GM21381 (cell line): ENCODE measurements at regions not wholly inside any gene's neighbourhood (a gene's known extent, or its start where the extent isn't known, plus 50 kb on each side); places are given as distances from the start of the nearest gene placed in this dataset.
"Not testable (repeated sequence)": the region's sequence is repeated elsewhere in the genome, so short reads cannot be mapped to it uniquely, and the experiment has no call there.

Experiments used
- ATAC-seq: cut with Tn5 transposase; IDR thresholded peaks from one replicate; pipeline ENCODE4 v1.9.1; 2021; ENCODE audit warnings: mild to moderate bottlenecking, moderate library complexity; ENCODE audit not compliant: unreplicated experiment

DNA sequence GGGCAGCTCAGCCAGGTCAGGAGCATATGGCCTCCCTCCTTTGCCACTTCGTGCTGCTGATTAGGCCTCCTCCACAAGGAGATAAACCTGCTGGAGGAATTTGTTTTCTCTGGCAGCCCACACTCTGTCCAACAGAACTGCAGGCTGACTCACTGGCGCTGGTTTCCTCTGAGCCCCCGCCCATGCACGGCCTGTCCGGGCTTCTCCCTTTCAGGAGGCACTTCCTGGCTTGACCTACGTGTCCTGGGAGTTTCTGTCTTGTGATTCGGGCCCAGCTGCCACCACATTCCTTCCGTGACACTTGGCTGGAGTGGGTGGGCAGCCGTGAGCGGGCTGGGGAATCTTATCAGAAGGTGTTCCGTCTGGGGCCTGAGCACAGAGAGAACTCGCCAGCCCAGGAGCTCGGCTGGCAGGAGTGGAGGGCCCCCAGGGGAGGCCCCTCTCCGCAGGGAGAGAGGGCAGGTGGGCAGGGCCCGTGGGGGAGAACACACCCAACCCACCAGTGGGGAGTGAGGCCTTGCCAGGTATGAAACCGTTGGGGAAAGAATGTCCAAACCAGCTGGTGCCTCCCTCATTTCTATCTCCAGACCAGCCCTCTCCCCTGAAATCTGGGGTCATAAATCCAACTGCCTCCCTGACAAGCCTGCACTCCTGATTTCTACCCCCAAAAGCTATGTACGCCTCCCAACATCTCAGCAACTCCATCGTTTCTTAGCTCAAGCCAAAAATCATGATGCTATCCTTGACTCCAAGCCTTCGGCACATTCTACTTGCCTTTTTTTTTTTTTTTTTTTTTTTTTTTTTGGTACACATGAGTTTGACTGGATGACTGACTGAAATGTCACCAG is 110.6 kb upstream of the MEF2A start:
- ATAC-seq: no peak

GRCh38 chr15:99455789-99456160 is 110.0 kb upstream of the MEF2A start:
- ATAC-seq: no peak

DNA sequence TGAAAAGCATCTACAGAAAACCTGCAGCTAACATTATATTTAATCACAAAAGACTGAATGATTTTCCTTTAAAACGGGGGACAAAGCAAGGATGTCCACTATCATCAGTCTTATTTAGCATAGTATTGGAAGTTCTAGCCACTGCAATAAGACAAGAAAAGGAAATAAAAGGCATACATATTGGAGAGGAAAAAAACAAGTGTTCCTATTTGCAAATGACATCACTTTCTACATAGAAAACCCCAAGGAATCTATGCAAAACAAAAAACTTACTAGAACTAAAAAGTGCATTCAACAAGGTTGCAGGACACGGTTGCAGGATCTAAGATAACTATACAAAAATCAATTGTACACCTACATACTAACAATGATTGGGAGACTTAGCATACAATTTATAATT is 101.6 kb upstream of the MEF2A start:
- no peak for ATAC-seq

DNA sequence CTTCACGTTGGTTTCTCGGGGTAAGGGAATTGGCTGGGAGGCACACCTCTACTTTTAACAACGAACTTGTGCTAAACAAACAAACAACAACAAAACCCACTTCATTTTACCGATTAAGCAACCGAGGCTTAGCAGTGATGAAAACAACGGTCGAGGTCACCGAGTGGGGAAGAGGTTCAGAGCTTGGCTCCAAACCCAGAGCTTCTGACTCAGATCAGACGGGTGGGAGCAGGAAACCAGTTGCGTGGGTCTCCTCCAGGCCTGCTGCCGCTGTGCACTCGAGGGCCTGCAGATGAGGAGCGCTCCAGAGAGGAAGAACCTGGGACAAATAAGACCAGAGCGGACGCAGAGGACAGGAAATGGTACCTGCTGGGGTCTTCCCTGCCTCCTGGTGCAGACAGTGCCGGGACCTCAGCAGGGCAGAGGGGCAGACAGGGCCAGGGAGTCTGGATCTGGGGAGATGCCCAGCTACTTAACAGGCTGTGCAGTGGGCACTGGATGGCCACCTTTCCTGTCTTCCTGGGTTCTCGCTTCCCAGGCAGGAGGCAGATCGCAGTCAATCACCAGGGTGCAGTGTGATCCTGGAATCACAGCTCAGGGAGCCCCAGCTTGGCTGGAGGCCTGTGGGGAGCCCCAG is 99.0 kb upstream of the MEF2A start:
- ATAC-seq: no peak

DNA sequence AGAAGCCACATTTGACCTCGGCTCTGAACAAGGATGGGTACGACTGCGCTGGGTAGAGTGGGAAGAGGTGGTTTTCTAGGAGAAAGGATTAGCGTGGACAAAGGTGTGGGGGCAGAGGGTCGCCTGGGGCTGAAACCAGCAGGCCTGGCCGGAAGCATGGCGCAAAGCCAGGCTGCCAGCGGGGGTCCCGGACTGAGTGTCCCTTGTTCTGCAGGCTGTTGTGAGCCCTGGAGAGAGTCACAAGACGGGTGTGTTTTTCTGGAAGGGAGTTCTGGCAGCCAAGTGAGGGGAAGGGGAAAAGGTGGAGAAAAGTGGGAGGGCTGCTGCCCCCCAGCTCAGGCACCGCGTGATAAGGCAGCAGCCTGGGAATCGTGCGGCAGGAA is 98.5 kb upstream of the MEF2A start:
- no peak for ATAC-seq

GRCh38 chr15:99467853-99468464 is 97.8 kb upstream of the MEF2A start:
- no peak for ATAC-seq

DNA sequence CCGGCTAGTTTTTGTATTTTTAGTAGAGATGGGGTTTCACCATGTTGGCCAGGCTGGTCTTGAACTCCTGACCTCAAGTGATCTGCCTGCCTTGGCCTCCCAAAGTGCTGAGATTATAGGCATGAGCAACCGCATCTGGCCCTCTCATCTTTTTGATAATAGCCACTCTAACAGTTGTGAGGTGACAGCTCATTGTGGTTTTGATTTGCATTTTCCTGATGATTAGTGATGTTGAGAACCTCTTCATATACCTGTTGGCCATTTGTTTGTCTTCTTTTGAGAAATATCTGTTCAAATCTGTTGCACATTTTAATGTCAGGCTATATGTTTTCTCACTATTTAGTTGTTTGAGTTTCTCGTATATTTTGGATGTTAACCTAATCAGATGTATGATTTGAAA is 95.6 kb upstream of the MEF2A start:
- ATAC-seq: not testable (repeated sequence)

- no peak for ATAC-seq
Observed at GRCh38 chr15:99472416-99473145, 93.2 kb upstream of the MEF2A start.

DNA sequence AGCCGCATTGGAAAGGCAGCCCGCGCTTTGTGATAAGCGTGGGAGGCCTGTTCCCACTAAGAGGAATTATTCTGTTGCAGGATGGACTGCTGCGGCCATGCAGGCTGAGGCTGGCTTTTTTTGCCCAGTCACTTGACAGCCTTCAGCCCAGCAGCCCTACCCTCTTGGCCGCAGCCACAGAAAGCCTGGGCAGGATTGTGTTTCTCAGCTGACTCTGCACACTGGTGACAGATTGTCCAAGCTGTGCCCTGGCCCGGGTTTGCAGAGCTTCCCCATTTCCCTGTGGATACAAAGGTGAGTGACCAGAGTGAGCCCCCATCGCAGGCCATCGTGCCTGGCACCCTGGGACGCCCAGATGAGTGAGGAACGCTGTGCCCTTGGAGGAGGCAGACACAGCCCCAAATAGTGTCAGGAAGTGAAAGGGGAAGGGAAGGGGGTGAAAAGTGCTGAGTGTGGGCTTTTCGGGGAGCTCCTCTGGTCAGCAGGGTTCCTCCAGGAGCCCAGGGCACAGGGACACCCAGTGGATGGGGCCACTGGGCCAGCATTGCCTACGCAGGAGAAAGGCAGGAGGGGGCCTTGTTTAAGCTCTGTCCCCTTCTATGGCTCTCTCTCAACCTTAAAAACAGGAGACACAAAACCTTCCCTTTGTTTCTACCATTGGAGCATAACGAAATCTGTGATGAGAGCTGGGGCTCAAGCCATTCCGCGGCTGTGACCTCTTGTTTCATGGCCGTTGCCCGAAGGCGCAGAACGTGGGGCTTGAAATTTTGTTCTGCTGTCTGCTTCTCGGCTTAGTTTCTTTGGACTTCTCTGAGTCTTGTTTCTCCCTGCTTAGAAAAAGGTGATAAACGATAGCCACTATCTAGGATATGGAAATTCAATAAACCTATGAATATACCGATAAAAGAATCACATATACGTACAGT is 91.5 kb upstream of the MEF2A start:
- ATAC-seq: no peak

DNA sequence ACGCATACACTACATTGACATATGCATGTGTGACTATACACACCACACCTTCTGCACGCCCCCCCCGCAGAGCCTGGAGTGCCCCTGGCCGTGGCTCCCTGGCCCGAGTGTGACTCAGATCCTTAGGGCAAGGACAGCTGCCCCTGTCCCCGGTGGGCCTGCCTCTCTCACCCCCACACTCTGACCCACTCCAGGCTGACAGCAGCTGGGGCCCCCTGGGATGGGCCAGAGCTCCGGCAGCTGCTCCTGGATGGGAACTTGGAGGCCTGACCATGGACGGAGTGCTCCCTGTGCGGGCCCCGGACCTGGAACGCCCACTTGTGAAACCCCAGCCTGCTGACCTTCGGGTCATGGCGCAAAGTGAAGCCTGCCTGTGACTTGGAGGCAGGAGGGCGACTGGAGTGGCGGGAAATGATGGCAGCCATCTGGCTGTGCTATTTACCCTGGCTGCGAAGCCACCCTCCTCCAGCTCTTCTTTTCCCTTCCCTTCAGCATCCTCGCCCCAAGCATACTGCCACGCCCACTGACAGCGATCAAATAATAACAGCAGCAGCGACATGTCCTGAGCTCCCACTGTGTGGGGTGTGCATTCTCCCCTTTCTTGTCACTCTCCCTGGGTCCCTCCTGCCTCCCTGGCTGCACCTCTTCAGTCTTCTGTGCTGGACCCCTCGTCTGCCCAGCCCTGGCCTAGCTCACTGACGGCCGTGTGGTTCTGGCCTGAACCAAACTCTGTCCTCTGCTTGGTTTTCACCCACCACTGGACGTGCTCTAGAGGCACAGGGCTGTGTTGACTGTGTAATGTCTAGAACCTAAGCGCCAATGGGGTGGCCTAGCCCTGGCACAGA is 90.7 kb upstream of the MEF2A start:
- ATAC-seq: no peak

- ATAC-seq: no peak
Observed at GRCh38 chr15:99475754-99476412, 89.9 kb upstream of the MEF2A start.

DNA sequence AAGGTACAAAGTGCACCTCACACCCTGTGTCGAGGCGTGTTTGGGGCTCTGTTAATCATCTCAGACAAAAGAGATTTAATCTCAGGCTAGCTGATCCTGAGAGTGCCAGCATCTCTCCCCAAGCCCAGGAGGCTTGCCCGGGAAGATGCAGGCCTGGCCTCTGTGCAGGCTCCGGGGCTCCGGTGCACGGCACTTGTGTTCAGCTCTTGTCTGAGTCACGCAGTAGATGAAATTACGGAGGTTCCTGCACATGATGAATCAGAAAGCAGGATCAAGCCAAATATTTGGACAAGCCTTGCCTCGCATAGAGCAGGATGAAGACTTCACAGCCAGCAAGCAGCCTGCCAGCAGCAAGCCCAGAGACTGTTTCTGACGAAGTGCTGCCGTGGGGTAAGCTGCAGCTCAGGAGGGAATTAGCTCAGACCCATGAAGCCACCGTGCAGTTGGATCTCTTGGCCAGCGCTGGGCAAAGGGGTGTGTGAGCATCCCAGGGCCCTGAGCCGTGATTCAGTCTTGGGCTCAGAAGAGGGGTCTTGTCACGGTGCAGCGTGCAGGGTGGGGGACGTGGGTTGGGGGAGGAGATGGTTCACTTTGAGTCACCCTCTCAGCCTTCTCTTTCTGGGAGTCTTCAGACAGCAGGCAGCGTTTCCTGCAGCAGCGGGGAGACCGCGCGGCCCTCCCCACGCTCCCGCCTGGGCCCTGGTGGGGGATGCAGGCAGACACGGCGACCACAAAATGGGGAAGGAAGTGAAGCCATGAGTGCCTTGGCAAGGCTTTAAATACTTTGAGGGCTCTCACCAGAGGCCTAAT is 89.2 kb upstream of the MEF2A start:
- ATAC-seq: no peak

- ATAC-seq: no peak
Observed at GRCh38 chr15:99477791-99478471, 87.9 kb upstream of the MEF2A start.

- ATAC-seq: no peak
Observed at GRCh38 chr15:99478977-99479376, 86.8 kb upstream of the MEF2A start.

- ATAC-seq: no peak
Observed at GRCh38 chr15:99480016-99480810, 85.6 kb upstream of the MEF2A start.

- no peak for ATAC-seq
Observed at GRCh38 chr15:99481113-99481950, 84.5 kb upstream of the MEF2A start.
